ENCODE measurements at regions not wholly inside any gene's neighbourhood (a gene's known extent, or its start where the extent isn't known, plus 50 kb on each side); places are given as distances from the start of the nearest gene placed in this dataset.

DNA sequence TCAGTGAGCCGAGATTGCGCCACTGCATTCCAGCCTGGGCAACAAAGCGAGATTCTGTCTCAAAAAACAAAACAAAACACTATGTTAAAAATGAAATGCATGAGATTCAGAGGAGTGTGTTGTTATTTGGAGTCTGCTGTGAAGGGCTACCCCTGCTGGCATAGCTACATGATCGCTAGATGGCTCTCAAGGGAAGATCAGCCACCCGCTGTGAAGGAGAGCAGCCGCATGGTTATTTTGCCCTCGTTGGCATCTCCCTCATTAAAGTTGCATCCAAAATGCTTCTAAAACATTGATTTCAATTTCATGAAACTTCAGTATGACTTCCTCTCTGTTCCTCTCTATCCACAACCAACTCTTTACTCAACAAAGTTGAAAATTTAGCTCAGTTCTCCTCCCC lies 54.8 kb upstream of the NDUFV2 start:
- H3K4me3 ChIP-seq (ENCODE audit: low read length, poor library complexity, severe bottlenecking), result no peak overlapping the region
- no peaks in the 10 kb centered on the region for H4K20me1 ChIP-seq (ENCODE audit: insufficient read depth, low read length, poor library complexity, severe bottlenecking)
- no peaks in the 10 kb centered on the region for H3F3A ChIP-seq (ENCODE audit: low read depth)
- no peak overlapping the region for H2AFZ ChIP-seq (ENCODE audit: low read length)
- H3K9ac ChIP-seq (ENCODE audit: low read depth, low read length, poor library complexity, severe bottlenecking), result no peak overlapping the region
- H3K36me3 ChIP-seq (ENCODE audit: insufficient read depth, low read length), result no peaks in the 10 kb centered on the region
- peaks cover 3% of the 10 kb centered on the region; the same call in 1 of the 2 replicates for H3K9me3 ChIP-seq (ENCODE audit: insufficient read depth, low read depth, low read length)
- no peaks in the 10 kb centered on the region for H3K79me2 ChIP-seq (ENCODE audit: insufficient read depth, low read length)
- no peak overlapping the region for H3K4me2 ChIP-seq (ENCODE audit: low read depth, low read length, poor library complexity, severe bottlenecking)
- no peaks in the 10 kb centered on the region for H3K4me1 ChIP-seq (ENCODE audit: insufficient read depth, low read length, poor library complexity, severe bottlenecking)
- no peaks in the 10 kb centered on the region for H3K9me2 ChIP-seq (replicated peaks; ENCODE audit: low read depth, low read length)
- H3K27me3 ChIP-seq (ENCODE audit: insufficient read depth, low read length, poor library complexity, severe bottlenecking), result no peaks in the 10 kb centered on the region
- TF ChIP-seq, protein P1, sequence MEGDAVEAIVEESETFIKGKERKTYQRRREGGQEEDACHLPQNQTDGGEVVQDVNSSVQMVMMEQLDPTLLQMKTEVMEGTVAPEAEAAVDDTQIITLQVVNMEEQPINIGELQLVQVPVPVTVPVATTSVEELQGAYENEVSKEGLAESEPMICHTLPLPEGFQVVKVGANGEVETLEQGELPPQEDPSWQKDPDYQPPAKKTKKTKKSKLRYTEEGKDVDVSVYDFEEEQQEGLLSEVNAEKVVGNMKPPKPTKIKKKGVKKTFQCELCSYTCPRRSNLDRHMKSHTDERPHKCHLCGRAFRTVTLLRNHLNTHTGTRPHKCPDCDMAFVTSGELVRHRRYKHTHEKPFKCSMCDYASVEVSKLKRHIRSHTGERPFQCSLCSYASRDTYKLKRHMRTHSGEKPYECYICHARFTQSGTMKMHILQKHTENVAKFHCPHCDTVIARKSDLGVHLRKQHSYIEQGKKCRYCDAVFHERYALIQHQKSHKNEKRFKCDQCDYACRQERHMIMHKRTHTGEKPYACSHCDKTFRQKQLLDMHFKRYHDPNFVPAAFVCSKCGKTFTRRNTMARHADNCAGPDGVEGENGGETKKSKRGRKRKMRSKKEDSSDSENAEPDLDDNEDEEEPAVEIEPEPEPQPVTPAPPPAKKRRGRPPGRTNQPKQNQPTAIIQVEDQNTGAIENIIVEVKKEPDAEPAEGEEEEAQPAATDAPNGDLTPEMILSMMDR (conservative IDR thresholded peaks at IDR 0.05; ENCODE audit: low read length), result no peak
- TF ChIP-seq EZH2phosphoT487 (IDR thresholded peaks at IDR 0.05; ENCODE audit: borderline replicate concordance), result no peak

DNA sequence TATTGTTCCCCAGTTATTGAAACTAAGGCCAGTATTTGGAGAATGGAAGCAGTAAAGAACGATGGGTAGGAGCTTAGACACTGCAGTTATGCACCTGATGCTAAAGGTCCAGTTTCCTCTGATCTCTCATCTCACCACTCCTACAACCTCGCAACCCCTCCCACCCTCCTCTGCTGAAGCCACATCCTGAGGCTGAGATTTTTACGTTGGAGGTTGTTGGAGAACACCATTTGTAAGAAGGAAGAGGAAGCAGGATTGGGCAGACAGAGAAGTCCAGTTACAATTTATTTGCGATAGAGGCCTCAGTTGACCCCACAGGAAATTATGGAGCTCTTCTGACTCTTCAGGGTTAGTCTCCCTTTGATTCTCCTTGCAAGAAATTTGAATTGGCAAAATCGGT lies 54.3 kb upstream of the NDUFV2 start:
- Histone ChIP-seq H3K9me2 (replicated peaks; ENCODE audit: low read depth, low read length) (no peaks in the 10 kb centered on the region), H3K9me3 (ENCODE audit: insufficient read depth, low read depth, low read length) (peaks cover 3% of the 10 kb centered on the region; the same call in 1 of the 2 replicates), H3K4me1 (ENCODE audit: insufficient read depth, low read length, poor library complexity, severe bottlenecking) (no peaks in the 10 kb centered on the region), H3K36me3 (ENCODE audit: insufficient read depth, low read length) (no peaks in the 10 kb centered on the region), H3F3A (ENCODE audit: low read depth) (no peaks in the 10 kb centered on the region), H3K4me3 (ENCODE audit: low read length, poor library complexity, severe bottlenecking) (no peak overlapping the region), H2AFZ (ENCODE audit: low read length) (no peak overlapping the region), H3K27me3 (ENCODE audit: insufficient read depth, low read length, poor library complexity, severe bottlenecking) (no peaks in the 10 kb centered on the region), H3K9ac (ENCODE audit: low read depth, low read length, poor library complexity, severe bottlenecking) (no peak overlapping the region), H4K20me1 (ENCODE audit: insufficient read depth, low read length, poor library complexity, severe bottlenecking) (no peaks in the 10 kb centered on the region), H3K4me2 (ENCODE audit: low read depth, low read length, poor library complexity, severe bottlenecking) (no peak overlapping the region), H3K79me2 (ENCODE audit: insufficient read depth, low read length) (no peaks in the 10 kb centered on the region)
- TF ChIP-seq EZH2phosphoT487 (IDR thresholded peaks at IDR 0.05; ENCODE audit: borderline replicate concordance), result no peak
- TF ChIP-seq, protein P1 (conservative IDR thresholded peaks at IDR 0.05; ENCODE audit: low read length), result no peak

DNA sequence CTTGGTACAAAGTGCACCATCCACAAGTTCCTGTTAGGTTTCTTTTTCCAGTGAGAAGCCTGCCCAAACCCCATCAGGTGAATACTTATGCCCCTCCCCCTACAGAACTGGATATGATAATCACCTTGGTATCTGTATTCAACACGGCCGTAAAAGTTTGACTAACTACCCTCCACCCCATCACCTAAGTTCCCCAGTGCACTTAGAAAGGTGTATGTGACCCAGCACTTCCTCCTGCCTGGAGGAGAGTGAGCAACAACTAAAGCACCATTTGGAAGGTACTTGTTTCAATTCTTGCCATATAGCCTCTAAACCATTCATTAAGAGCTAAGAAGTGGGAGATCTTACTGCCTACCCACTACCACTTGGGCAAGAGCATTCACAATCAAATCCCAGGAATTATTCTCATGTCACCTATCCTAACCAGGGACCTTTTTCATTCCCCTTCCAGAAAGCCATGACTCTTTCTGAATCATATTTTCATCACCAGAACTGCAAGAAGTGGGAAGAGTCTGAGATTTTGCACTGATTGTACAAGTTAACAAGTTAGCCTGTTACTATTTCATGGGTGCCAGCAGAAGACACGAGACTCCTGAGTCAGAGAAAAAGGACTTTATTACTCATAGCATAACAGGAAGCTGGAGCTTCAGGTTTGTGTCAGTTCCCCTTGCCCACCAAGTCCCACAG lies 53.5 kb upstream of the NDUFV2 start:
- Histone ChIP-seq H3K4me2 (ENCODE audit: low read depth, low read length, poor library complexity, severe bottlenecking) (no peak overlapping the region), H3K9me3 (ENCODE audit: insufficient read depth, low read depth, low read length) (peaks cover 3% of the 10 kb centered on the region; the same call in 1 of the 2 replicates), H3K9ac (ENCODE audit: low read depth, low read length, poor library complexity, severe bottlenecking) (no peak overlapping the region)

More for the DNA sequence above, 53.5 kb upstream of the NDUFV2 start:
- no peaks in the 10 kb centered on the region for H4K20me1 ChIP-seq (ENCODE audit: insufficient read depth, low read length, poor library complexity, severe bottlenecking)
- H3K36me3 ChIP-seq (ENCODE audit: insufficient read depth, low read length), result no peaks in the 10 kb centered on the region
- no peaks in the 10 kb centered on the region for H3K9me2 ChIP-seq (replicated peaks; ENCODE audit: low read depth, low read length)
- no peaks in the 10 kb centered on the region for H3K79me2 ChIP-seq (ENCODE audit: insufficient read depth, low read length)
- H3K4me3 ChIP-seq (ENCODE audit: low read length, poor library complexity, severe bottlenecking), result no peak overlapping the region
- H3K4me1 ChIP-seq (ENCODE audit: insufficient read depth, low read length, poor library complexity, severe bottlenecking), result no peaks in the 10 kb centered on the region
- no peaks in the 10 kb centered on the region for H3F3A ChIP-seq (ENCODE audit: low read depth)
- TF ChIP-seq EZH2phosphoT487 (IDR thresholded peaks at IDR 0.05; ENCODE audit: borderline replicate concordance), result no peak
- TF ChIP-seq, protein P1 (conservative IDR thresholded peaks at IDR 0.05; ENCODE audit: low read length), result no peak
- H3K27me3 ChIP-seq (ENCODE audit: insufficient read depth, low read length, poor library complexity, severe bottlenecking), result no peaks in the 10 kb centered on the region
- H2AFZ ChIP-seq (ENCODE audit: low read length), result no peak overlapping the region
